Activated B cell treated with CpG ODN at 0.5 μM for 24 hours (primary cell): ENCODE measurements at regions not wholly inside any gene's neighbourhood (a gene's known extent, or its start where the extent isn't known, plus 50 kb on each side); places are given as distances from the start of the nearest gene placed in this dataset.

ENCODE experiments used
- ATAC-seq: fragments of 200-7000 bp; cut with Tn5 transposase; one replicate; pipeline ENCODE4 v1.10.0; 2021; ENCODE audit warnings: low read depth, mild to moderate bottlenecking, moderate library complexity
- CTCF ChIA-PET: fragments of 350-600 bp; sonication (Branson Sonifier 250); formaldehyde crosslinking; loops from one replicate; lab custom pipeline; 2021; ENCODE audit warnings: antibody characterized with exemption; lab: Charles Lee
- POLR2A ChIA-PET: fragments of 350-600 bp; sonication (Branson Sonifier 250); formaldehyde crosslinking; loops from one replicate; lab custom pipeline; 2021; ENCODE audit warnings: antibody characterized with exemption; lab: Charles Lee
- DNase-seq: peaks from one replicate; pipeline ENCODE4 v3.0.0; 2022
- H3K27ac Mint-ChIP-seq: one replicate; pipeline ENCODE4 v1.8.0; 2020; ENCODE audit warnings: mixed read lengths
- H3K27me3 Mint-ChIP-seq: one replicate; pipeline ENCODE4 v1.8.0; 2021; ENCODE audit warnings: mixed read lengths
- H3K36me3 Mint-ChIP-seq: one replicate; pipeline ENCODE4 v1.8.0; 2021; ENCODE audit warnings: low read depth, mixed read lengths
- H3K4me1 Mint-ChIP-seq: one replicate; pipeline ENCODE4 v1.8.0; 2021; ENCODE audit warnings: mixed read lengths
- H3K4me3 Mint-ChIP-seq: one replicate; pipeline ENCODE4 v1.8.0; 2020; ENCODE audit warnings: mild to moderate bottlenecking, mixed read lengths
- H3K9me3 Mint-ChIP-seq: one replicate; pipeline ENCODE4 v1.8.0; 2020; ENCODE audit warnings: mixed read lengths
- intact Hi-C: fragments of 100-400 bp; cut with micrococcal nuclease; formaldehyde crosslinking; loops from one replicate; pipeline ENCODE4 v1.15.1; 2024
- TF ChIP-seq, protein P1 (sequence below): fragments of 200-600 bp; IDR thresholded peaks from one replicate; pipeline ENCODE4 v1.8.0; 2022; ENCODE audit warnings: antibody characterized with exemption, mild to moderate bottlenecking

DNA sequence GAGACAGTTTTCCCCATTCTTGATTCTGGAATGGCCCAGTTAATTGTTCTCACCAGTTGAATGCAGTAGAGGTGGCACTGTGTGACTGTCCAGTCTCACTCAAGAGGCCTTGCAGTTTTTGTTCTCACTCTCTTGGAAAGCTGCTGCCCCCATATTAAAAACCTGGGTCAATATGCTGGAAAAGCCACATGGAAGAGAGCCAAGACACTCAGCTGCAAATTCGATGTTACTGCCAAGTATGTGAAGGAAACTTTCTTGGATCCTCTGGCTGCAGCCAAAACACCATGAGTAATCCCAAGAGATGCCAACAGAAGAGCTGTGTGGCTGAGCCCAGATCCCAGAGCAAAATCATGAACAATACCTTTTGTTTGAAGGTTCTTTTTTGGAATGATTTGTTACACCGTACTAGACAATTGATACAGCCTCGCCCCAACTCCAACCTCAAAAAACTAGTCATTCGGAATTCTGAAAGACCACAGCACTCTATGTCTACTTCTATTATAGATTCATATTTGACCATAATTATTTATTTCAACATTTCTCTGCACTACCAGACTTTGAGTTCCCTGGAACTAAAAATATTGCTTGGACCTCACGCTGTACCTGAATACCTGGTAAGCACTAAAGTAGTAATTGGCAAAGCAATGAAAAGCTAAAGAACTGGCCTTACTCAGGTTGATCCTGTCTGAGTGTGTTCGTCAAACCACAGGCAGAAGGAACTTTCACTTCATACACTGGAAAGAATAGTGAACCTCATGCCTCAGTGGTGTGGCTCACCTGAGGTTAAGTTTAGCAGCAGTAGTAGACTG is 378.8 kb downstream of the ETS1 start:
- TF ChIP-seq, protein P1, sequence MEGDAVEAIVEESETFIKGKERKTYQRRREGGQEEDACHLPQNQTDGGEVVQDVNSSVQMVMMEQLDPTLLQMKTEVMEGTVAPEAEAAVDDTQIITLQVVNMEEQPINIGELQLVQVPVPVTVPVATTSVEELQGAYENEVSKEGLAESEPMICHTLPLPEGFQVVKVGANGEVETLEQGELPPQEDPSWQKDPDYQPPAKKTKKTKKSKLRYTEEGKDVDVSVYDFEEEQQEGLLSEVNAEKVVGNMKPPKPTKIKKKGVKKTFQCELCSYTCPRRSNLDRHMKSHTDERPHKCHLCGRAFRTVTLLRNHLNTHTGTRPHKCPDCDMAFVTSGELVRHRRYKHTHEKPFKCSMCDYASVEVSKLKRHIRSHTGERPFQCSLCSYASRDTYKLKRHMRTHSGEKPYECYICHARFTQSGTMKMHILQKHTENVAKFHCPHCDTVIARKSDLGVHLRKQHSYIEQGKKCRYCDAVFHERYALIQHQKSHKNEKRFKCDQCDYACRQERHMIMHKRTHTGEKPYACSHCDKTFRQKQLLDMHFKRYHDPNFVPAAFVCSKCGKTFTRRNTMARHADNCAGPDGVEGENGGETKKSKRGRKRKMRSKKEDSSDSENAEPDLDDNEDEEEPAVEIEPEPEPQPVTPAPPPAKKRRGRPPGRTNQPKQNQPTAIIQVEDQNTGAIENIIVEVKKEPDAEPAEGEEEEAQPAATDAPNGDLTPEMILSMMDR: no peak
- intact Hi-C loops: no loop called here
- DNase-seq (no peak), ATAC-seq (no peak)
- Mint-ChIP-seq H3K9me3 (peaks cover 2% of the 10 kb centered on the region), H3K27me3 (no peaks in the 10 kb centered on the region), H3K4me1 (no peaks in the 10 kb centered on the region), H3K36me3 (no peaks in the 10 kb centered on the region), H3K4me3 (no peak overlapping the region), H3K27ac (no peak overlapping the region)
- ChIA-PET CTCF (no interaction called here), POLR2A (interaction anchor here (0.6 kb wide), 1 partner anchor 335 kb away, joined by 5 read pairs; no protein-coding TSS in a partner anchor)

DNA sequence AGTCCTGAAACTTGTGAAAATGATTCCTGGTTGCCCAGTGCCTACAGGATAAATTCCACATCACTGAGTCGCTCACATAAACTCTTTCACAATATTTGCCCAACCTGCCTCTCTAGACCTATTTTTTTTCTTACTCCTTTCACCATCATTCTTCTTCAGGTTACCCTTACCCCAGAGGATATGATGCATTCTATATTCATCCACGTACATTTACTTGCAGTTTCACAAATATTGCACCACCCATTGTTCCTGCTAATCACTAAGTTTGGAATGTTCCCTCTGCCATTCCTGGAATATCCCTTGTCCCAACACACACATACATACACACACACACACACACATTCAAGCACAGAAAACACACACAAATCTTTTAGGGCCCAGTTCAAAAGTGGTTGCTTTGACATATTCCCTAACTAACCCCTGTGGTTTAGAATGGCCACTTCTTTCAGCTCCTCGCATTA is 379.5 kb downstream of the ETS1 start:
- intact Hi-C loops: no loop called here
- ATAC-seq (no peak), DNase-seq (no peak)
- TF ChIP-seq, protein P1: no peak
- Mint-ChIP-seq H3K27me3 (no peaks in the 10 kb centered on the region), H3K4me3 (no peak overlapping the region), H3K9me3 (peaks cover 2% of the 10 kb centered on the region), H3K4me1 (no peaks in the 10 kb centered on the region), H3K27ac (no peak overlapping the region), H3K36me3 (no peaks in the 10 kb centered on the region)
- ChIA-PET POLR2A (no interaction called here), CTCF (no interaction called here)

DNA sequence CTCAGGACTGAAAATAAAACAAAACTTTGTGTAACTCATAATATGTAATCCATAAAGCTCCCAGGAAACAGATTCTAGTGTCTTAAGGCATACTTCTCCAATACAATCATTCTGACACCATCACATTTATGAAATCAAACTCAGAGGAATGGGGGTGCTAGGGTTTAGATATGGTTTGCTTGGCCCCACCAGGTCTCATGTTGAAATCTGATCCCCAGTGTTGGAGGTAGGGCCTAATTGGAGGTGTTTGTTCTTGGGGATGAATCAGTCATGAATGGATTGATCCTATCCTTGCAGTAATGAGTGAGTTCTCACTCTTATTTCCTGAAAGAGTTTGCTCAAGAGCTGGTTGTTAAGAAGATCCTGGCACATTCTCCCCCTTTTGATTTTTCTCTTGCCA is 380.9 kb downstream of the ETS1 start:
- no peak overlapping the region for H3K27ac Mint-ChIP-seq
- ChIA-PET CTCF (no interaction called here), POLR2A (no interaction called here)
- intact Hi-C loops: no loop called here
- TF ChIP-seq, protein P1: no peak
- H3K4me3 Mint-ChIP-seq: no peak overlapping the region
- H3K9me3 Mint-ChIP-seq: peaks cover 2% of the 10 kb centered on the region
- H3K4me1 Mint-ChIP-seq: no peaks in the 10 kb centered on the region
- H3K27me3 Mint-ChIP-seq: no peaks in the 10 kb centered on the region
- ATAC-seq: no peak
- no peaks in the 10 kb centered on the region for H3K36me3 Mint-ChIP-seq
- DNase-seq: no peak

DNA sequence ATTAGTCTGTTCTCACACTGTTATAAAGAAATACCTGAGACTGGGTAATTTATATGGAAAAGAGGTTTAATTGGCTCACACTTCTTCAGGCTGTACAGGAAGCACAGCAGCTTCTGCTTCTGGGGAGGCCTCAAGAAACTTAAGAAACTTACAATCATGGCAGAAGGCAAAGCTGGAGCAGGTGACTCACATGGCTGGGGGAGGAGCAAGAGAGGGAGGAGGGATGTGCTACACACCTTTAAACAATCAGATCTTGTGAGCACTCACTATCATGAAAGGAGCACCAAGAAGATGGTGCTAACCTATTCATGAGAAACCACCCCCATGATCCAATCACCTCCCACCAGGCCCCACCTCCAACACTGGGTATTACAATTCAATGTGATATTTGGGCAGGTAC is 381.6 kb downstream of the ETS1 start:
- Mint-ChIP-seq H3K27me3 (no peaks in the 10 kb centered on the region), H3K9me3 (peaks cover 2% of the 10 kb centered on the region), H3K4me1 (no peaks in the 10 kb centered on the region), H3K4me3 (no peak overlapping the region), H3K36me3 (no peaks in the 10 kb centered on the region), H3K27ac (no peak overlapping the region)
- TF ChIP-seq, protein P1: no peak
- intact Hi-C loops: no loop called here
- no peak for DNase-seq
- ChIA-PET CTCF (no interaction called here), POLR2A (no interaction called here)
- ATAC-seq: no peak

DNA sequence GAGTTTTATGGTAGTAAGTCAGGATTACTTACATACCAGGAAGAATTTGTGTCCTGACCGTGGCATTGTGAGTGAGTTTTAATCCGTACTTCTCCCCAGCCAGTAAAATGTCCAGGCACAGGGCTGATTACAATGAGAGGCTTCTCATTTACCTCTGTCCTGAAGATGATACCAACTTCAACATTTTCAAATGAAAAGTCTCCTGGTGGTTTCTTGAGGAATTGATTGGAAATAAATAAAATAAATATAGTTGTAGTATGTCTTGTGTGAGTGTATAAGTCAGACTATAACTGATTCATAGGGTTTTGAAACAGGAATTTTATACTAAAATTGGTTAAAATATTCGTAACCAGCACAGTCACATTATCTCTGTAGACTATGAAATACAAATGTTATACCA is 382.5 kb downstream of the ETS1 start:
- Mint-ChIP-seq H3K36me3 (no peaks in the 10 kb centered on the region), H3K9me3 (peaks cover 2% of the 10 kb centered on the region), H3K27ac (no peak overlapping the region), H3K4me3 (no peak overlapping the region), H3K27me3 (no peaks in the 10 kb centered on the region), H3K4me1 (no peaks in the 10 kb centered on the region)
- CTCF ChIA-PET: no interaction called here
- intact Hi-C loops: no loop called here
- TF ChIP-seq, protein P1: no peak
- POLR2A ChIA-PET: no interaction called here
- no peak for DNase-seq
- no peak for ATAC-seq
